GM19463 (cell line): ENCODE measurements at regions not wholly inside any gene's neighbourhood (a gene's known extent, or its start where the extent isn't known, plus 50 kb on each side); places are given as distances from the start of the nearest gene placed in this dataset.

Experiments used
- ATAC-seq: cut with Tn5 transposase; IDR thresholded peaks from one replicate; pipeline ENCODE4 v1.9.1; 2021; ENCODE audit warnings: mild to moderate bottlenecking, moderate library complexity; ENCODE audit not compliant: unreplicated experiment

DNA sequence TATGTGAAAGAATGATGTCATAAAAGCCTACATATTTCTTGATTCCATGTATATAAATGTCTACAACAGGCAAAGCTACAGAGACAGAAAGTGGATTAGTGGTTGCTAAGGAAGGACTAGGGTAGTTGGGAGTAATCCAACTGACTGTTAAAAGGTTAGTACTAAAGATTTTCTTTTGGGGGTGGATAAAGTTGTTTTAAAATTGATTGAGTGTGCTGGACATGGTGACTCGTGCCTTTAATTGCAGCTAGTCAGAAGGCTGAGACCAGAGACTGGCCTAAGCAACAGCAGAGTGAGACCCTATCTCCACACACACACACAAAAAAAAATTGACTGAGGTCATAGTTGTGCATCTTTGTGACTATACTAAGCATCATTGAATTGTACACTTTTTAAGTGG, 234.3 kb downstream of the C12orf50 start:
- ATAC-seq = no peak

DNA sequence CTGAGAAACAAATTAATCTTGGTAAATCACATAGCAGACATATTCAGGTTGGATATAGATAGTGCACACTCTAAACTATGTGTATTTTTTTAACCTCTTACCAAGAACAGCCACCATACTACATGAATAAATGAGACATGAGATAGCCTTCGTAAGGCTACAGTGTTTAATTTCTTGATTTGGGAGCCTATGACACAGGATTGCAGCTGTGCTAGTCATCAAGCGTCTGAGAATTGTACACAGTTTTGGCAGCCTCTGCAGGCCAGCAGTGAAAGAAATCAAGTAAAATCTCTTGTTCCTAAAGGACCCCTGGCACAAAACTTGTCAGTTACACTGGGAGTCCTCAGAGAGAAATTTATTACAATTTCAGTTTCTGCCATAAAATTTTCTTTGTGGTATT, 236.1 kb downstream of the C12orf50 start:
- no peak for ATAC-seq

DNA sequence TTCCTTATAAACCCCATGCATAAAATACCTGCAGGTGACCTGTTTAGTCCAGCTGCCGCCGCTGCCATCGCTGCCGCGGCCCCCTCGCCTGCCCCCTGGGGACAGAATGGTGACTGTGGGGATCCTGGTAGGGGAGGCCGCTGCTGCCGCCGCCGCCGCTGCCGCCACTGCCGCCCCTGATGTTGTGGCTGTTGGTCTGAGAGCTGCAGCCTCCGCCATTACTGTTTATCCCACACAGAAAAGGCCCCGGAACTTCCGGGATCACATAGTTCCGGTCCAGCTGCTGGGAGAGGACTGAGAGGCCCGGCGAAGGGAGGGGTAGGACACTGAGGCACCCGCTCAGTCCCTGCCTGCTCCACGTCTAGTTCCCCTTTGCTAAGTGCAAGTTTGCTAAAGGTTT, 244.9 kb downstream of the C12orf50 start:
- ATAC-seq = no peak

DNA sequence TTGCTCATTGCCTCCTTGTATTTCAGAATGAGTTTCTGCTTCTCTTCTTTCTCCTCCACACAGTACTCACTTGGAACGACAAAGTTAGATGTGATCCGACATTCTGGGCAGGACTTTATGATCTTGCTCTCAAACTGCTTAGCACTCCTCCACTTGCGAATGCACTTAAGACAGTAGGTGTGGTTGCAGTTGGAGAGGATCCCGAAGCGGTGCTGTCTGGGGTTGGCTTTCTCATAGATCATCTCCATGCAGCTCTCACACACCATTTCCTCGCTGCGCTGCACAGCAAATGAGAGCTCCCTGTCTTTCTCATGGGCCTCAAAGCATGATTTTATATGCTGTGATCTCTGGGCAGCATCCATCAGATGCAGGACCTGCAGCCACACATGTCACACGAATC, 245.7 kb downstream of the C12orf50 start:
- ATAC-seq = no peak

DNA sequence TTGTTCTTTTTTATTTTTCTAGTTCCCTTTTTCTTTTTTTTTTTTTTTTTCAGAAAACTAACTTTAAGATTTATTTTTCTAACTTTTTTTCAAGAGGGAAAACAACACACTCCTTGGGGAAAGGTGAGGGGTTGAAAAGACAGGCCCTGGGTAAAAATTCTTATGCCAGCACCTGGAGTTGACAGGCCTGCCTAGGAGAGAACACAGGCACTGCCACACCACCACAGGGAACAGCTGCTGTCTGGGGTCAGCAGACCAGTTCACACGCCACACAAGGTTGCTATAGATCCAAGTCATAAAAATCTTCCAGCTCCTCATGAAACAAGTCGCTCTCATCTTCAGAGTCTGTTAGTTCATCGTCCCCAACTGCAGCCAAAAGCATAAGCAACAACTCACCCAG, 246.4 kb downstream of the C12orf50 start:
- ATAC-seq = no peak

DNA sequence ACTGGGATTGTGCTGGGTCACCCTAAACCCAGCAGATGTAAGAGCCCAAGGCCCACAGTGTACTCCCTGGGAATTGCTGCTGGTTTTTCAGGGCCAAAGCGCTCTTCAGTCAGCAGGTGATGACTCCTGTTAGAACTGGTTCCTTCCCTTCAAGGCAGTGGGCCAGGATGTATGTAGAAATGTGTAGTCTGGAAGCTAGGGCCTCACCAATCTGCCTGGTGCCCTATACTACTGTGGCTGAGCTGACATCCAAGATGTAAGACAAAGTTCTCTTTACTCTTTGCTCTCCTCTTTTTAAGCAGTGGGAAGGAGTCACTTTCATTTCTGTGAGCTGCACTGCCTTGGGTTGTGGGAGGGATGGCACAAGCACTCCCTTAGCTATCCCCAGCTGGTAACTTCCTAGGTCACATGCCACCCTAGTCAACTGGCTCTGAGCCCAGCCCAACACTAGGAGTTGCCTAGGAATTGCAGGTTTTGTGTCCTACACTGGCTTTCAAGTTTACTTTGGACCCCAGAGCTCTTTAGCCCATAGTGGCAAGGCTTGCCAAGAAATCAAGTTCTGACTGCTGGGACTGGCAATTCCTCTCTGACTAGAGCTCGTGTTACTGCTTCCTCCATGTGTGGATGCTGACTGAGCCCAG, 249.2 kb downstream of the C12orf50 start:
- no peak for ATAC-seq

DNA sequence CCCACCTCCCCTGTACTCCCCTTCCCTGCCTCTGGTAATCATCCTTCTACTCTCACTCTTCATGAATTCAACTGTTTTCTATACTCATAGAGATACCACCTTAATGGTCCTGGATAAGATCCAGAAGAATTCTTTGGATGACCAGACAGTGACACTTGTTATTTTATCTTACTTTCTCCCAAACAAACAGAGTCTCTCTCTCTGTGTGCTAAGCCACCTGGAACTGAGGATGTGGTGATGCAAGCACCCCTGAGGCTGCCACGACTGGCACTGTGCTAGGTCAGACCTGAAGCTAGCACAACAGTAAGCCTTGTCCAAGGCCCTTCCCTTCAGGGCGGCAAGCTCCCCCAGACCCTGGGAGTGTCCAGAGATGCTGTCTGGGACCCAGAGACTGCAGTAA, 250.2 kb downstream of the C12orf50 start:
- no peak for ATAC-seq

DNA sequence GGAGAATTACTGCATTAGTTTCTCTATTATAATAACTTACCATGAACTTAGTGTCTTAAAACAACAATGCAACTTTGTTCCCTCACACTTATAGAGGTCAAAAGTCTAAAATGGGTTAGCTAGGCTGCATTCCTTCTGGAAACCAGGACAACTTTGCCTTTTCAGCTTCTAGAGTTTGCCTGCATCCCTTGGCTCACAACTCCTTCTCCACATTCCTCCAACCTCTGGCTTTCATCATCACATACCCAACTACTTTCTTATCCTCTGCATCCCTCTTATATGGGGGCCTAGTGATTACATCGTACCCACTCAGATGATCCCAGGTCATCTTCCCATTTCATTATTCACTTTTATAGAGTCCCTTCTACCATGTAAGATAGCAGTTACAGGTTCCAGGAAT, 251.1 kb downstream of the C12orf50 start:
- no peak for ATAC-seq

DNA sequence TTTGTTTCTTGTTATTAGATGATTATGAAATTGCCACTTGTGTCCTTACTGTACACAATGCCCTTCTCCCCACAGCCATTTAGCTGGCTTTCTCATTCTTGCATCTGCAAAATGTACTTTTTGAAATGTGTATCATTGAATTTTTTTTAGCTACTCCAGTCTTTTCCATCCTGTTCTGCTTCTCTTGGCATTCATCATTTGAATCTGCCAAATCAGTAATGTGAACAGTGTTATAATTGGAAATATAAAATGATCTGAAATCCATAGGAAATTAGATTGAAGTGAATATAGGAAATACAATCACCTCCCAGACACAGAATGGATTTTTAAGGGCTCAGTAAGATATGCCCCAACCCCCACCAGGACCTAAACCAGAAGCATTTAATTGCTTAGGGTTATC, 253.4 kb downstream of the C12orf50 start:
- ATAC-seq = no peak

DNA sequence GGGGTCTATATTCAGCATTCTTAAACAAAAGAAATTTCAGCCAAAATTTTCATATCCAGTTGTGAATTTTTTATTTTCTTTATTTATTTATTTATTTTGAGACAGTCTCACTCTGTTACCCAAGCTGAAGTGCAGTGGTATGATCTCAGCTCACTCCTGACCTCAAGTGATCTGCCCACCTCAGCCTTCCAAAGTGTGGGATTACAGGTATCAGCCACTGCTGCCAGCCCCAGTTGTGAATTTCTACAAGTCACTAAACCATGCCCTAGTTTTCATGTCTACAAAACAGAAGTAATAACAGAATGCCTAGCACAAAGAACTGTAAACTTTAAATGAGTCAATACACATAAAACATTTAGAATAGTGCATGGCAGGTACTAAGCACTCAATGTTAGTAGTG, 254.2 kb downstream of the C12orf50 start:
- no peak for ATAC-seq

DNA sequence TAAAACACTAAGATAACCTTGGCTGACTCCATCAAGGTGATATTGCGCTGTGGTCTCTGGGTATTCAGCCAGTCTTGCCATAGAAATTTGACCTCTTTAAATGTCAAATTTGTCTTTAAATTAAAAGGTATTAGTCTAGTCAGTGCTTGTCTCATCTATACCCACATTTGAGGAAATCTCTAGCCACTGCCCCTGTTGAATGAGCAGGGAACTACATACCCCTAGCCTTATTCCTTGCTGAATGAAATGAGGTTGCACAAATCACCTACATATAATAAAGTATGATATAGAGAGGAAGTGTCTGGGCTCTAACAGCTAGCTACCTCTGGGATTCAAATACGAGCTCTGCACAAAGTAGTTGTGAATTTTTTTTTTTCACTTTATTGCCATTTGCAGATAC, 256.8 kb downstream of the C12orf50 start:
- ATAC-seq = no peak

DNA sequence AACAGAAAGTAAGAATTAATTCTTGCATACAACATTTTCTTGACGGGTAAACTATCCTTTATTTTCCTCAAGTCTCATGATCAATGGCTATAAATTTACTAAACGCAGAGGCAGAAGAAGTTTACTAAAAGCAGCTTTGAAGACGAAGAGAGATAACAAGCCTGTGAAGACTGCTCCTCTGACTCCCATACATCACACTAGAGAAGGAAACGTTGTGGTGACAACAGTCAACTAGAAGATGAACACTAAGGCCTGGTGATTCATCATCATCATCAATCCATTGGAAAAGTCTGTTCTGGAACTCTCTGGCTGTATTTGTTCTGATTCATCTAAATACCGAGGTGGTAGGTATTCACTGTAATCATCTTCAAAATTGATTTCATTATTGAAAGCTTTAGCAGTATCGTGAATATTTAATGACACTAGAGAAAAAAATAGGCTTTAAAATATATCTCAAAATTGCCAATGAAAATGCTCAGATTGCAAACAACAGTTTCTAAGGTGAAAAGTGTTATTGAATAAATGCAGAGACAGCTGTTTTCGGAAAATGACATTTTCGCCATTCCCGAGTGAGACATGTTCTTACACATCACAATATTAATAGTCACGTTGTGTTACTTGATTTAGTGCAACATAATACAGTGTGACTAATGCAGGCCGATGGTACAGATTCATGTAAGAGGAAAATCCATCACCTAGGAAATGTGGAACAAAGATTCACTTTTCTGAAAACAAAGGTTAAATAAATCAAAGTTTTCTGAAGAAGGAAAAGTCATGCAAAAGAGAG, 260.5 kb downstream of the C12orf50 start:
- no peak for ATAC-seq

DNA sequence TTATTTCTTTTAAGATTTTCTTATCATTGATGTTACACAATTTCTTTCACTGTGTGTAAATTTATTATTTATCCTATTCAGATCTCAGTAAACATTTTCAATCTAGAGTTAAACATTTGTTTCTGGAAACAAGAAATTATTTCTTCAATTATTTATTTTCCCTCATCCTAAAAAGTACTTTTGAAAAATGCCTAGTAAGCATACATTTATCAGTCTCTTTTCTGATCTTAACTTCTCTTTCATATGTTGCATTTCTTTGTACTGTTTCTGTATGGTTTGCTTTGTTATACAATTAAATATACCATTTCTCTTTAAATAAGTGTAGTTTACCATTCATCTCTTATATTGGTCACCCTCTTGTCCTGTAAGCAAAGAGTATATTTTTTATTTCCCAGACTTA, 263.2 kb downstream of the C12orf50 start:
- no peak for ATAC-seq

DNA sequence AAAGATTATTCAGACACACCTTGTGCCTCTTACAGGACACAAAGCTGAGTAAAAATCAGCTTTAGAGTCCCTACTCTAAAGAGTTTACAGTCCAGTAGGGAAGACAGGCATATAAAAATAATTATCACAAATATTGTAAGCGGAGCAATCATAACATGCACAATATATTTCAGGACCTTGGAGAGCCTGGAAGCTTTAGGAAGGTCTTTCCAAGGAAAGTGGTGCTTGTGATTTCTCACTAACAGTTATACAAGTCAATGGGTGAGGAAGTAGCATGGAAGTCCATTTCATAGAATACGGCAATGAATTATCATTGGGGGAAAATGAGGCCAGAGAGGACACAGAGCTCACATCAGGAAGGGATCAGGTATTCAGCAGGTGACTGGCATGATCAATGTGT, 268.3 kb downstream of the C12orf50 start:
- no peak for ATAC-seq

DNA sequence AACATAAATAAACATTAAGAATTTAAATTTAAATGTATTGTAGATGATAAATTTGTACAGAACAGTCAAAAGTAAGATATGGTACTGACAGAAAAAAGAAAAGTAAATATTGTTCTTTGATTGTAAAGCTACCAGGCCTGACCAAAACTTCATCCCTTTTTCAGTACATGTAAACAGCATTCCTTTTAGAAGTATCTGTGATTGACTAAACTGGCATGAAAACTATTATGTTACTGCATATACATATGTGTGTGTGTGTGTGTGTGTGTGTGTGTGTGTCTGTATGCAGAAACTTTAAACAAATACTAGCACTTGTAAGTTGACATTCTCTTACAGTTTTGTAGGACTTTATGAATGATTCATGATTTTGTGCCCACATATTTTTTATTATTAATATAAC, 270.9 kb downstream of the C12orf50 start:
- ATAC-seq = no peak

DNA sequence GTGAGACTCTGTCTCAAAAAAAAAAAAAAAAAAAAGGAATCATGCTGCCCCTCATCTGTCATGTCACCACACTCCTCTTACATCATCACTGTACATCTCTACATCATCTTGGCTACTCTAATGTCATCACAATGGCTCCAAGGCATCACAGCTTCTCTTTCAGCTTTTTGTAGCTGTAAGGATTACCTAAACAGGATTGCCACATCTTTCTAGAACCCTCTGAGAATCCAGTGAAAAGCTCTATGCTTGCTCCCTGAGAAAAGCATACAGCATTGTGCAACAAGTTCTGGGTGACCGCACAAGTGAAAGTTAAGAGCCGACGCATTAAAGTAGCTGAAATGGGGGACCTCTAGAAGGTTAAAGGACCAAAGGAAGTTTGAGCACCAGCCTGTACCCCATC, 272.5 kb downstream of the C12orf50 start:
- ATAC-seq = no peak

DNA sequence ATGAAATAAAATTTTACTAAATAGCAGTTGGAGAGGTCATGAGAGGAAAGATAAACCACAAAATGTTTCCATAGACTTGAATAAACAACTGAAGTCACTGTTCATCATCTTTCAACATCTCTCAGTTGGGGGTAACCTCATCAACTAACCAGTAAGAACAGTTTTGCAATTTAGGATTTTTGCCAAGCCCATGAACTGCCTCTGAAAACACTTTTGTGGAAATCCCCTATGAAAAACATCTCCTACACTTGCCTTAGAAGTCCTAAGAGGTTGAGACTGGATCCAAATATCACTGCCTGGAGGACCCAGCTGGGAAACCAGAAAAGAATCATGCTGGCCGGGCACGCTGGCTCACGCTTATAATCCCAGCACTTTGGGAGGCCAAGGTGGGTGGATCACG, 273.1 kb downstream of the C12orf50 start:
- ATAC-seq = no peak

DNA sequence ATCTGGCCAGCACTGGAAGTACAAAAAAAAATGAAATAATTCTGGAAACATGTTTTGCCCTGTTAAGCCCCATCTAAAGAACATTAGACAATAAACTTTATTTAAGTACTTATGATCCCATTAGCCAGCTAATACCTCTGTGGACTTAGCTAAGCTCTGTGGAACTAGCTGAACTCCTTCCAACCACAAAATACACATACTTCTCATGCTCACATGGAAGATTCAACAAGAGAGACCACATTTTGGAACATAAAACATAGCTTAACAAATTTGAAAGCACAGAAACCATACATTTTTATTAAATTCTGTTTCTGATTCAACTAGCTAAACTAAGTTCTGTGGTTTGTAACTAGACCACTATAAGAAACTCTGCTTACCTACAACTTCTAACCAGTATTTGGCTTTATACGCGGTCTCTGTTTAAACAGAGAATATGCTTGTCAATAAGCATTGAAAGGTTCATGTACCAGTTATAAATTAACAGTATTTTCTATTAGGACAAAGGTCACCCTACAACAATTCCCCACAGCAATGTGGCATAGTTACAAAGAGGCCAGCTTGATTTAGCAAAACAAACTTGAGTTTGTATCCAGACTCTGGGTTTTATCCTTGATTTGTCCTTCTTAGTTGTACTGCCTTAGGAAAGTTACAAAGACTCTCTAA, 300.1 kb downstream of the C12orf50 start:
- ATAC-seq = no peak

DNA sequence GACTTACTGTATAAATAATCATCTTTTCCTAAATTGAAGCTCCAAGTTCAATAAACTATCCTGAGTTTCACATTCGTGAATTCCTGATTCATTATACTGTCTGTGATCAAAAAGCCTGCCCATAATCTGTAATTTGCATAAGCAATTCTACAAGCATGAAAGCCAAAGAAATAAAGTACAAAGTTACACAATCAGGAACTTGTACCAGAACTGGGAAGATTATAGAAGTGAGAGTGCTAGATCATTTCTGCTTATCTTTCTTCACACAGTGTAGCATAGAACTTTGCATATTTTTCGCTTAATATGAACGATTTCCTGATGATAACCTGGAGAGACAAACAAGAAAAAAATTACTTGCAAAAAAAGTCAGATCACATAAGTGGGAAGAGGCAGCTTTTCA, 308.2 kb downstream of the C12orf50 start:
- ATAC-seq = no peak

DNA sequence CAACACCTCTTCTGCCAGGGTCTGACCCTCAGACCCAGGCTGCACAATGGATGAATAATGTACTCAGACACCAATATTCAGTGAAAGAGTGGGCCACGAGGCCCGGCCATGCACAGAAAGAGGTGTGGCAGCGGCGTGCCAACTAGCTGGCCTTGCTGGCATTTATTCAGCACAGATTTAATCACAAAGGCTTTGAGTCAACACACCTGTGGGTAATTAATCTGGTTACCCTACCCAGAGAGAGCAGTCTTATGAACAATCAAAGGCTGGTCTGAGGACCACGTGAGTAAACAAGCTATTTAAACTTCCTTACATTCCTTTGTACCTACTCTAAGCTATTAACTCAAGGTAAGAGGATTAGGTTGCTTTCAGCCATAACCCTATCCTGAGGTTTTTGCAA, 324.8 kb downstream of the C12orf50 start:
- no peak for ATAC-seq

DNA sequence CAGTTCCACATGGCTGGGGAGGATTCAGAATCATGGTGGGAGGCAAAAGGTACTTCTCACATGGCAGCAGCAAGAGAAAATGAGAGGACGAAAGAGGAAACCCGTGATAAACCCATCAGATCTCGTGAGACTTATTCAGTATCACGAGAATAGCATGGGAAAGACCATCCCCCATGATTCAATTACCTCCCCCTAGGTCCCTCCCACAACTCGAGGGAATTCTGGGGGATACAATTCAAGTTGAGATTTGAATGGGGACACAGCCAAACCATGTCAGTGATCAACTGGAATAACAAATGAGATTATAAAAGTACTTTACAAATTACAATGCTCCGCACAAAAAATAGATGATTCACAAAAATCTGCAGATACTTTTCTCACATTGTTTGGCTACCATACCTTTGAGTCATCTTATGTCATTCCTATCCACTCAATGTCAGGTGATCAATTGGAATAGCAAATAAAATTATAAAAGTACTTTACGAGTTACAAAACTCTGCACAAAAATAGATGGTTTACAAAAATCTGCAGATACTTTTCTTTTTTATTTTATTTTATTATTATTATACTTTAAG, 338.9 kb downstream of the C12orf50 start:
- no peak for ATAC-seq

DNA sequence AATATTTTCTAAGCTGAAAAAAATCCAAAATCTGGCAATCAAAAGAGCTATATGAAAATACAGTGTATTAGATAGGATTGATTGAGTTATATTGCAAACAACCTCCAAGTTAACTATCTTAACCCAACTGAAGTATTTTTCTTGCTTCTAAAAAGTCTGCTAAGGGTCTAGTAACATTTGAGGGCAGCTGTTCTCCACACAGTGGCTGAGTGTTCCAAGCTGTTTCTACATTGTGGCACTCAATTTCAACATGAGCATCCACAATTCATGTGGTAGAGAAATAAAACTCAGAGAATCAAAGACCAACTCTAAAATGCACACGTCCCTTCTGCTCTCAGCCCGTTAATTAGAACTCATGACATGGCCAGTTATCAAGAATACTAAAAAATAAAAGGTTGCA, 340.0 kb downstream of the C12orf50 start:
- no peak for ATAC-seq
